SK-N-SH (cell line): ENCODE measurements at regions not wholly inside any gene's neighbourhood (a gene's known extent, or its start where the extent isn't known, plus 50 kb on each side); places are given as distances from the start of the nearest gene placed in this dataset.

Experiments
- CTCF ChIA-PET: fragments of 300-600, 350-600 bp; formaldehyde crosslinking; extraction: SDS; loops from one replicate; lab custom pipeline; 2021; lab: Yijun Ruan, JAX
- POLR2A ChIA-PET: fragments of 350-600 bp; sonication (Branson Sonifier 250); formaldehyde crosslinking; extraction: SDS; loops from one replicate; lab custom pipeline; 2020; ENCODE audit warnings: antibody characterized with exemption, inconsistent platforms; lab: Yijun Ruan, JAX
- DNase-seq: peaks from one replicate; pipeline ENCODE4 v3.0.0; 2012
- H2AFZ ChIP-seq: fragments of 200-600 bp; sonication (generic); 2 replicates; pipeline ENCODE4 v1.8.1; 2016; ENCODE audit warnings: antibody characterized with exemption, mild to moderate bottlenecking, low read depth
- H3F3A ChIP-seq: fragments of 200-600 bp; sonication (generic); replicated peaks from 2 replicates; pipeline ENCODE3; 2016; ENCODE audit warnings: antibody characterized with exemption, mild to moderate bottlenecking; ENCODE audit not compliant: insufficient read depth
- H3K27ac ChIP-seq, 2 experiments: fragments of 200-500 bp in 1 of 2; fragments of 200-600 bp in 1 of 2; sonication (Bioruptor generic) in 1 of 2; sonication (generic), shearing (Covaris generic) in 1 of 2; 2 replicates each; pipeline versions ENCODE4 v1.5.1 to v1.6.1; 2014 to 2016; ENCODE audit warnings: low read depth in 2 of 2, inconsistent platforms in 1 of 2, low read length in 1 of 2, mild to moderate bottlenecking in 1 of 2, mixed read lengths in 1 of 2
- H3K27me3 ChIP-seq: fragments of 200-600 bp; sonication (generic), shearing (Covaris generic); 2 replicates; pipeline ENCODE4 v1.6.1; 2016; ENCODE audit warnings: mixed run types; ENCODE audit not compliant: insufficient read depth
- H3K36me3 ChIP-seq, 2 experiments: fragments of 200-500 bp in 1 of 2; fragments of 200-600 bp in 1 of 2; sonication (Bioruptor generic) in 1 of 2; sonication (generic) in 1 of 2; replicated peaks in 1 of 2; 2 replicates each; pipeline versions ENCODE3 to v1.5.1; 2014 to 2016; ENCODE audit warnings: low read length in 1 of 2, mild to moderate bottlenecking in 1 of 2; ENCODE audit not compliant: insufficient read depth in 2 of 2, control insufficient read depth in 1 of 2
- H3K4me1 ChIP-seq, 2 experiments: fragments of 200-500 bp in 1 of 2; fragments of 200-600 bp in 1 of 2; sonication (Bioruptor generic) in 1 of 2; sonication (generic), shearing (Covaris generic) in 1 of 2; 2 replicates each; pipeline versions ENCODE4 v1.5.1 to v1.6.1; 2014 to 2016; ENCODE audit warnings: low read depth in 1 of 2, low read length in 1 of 2, mixed run types in 1 of 2; ENCODE audit not compliant: insufficient read depth in 2 of 2, control insufficient read depth in 1 of 2
- H3K4me2 ChIP-seq: fragments of 200-600 bp; sonication (generic), shearing (Covaris generic); 2 replicates; pipeline ENCODE4 v1.6.1; 2017; ENCODE audit warnings: mixed run types
- H3K4me3 ChIP-seq, 2 experiments: fragments of 200-500 bp in 1 of 2; fragments of 200-600 bp in 1 of 2; sonication (Bioruptor generic) in 1 of 2; sonication (generic), shearing (Covaris generic) in 1 of 2; 2 replicates each; pipeline versions ENCODE4 v1.5.1 to v1.8.1; 2014 to 2016; ENCODE audit warnings: low read depth in 2 of 2, inconsistent platforms in 1 of 2, low read length in 1 of 2, mild to moderate bottlenecking in 1 of 2, mixed read lengths in 1 of 2, moderate library complexity in 1 of 2
- H3K79me2 ChIP-seq: fragments of 200-600 bp; sonication (generic); 2 replicates; pipeline ENCODE4 v1.8.1; 2017; ENCODE audit warnings: mild to moderate bottlenecking; ENCODE audit not compliant: insufficient read depth
- H3K9ac ChIP-seq: fragments of 200-600 bp; sonication (generic); 2 replicates; pipeline ENCODE4 v1.6.1; 2017; ENCODE audit warnings: mixed run types
- H3K9me2 ChIP-seq: fragments of 200-600 bp; sonication (generic); 2 replicates; pipeline ENCODE4 v1.6.1; 2017; ENCODE audit warnings: mixed run types
- H3K9me3 ChIP-seq: fragments of 200-600 bp; sonication (generic); 2 replicates; pipeline ENCODE4 v1.6.1; 2017; ENCODE audit warnings: mixed run types, mild to moderate bottlenecking, moderate library complexity
- H4K20me1 ChIP-seq: fragments of 200-600 bp; sonication (generic); 2 replicates; pipeline ENCODE4 v1.6.1; 2017; ENCODE audit warnings: mild to moderate bottlenecking, mixed run types; ENCODE audit not compliant: insufficient read depth
- CHD2 ChIP-seq: fragments of 150-350 bp; IDR thresholded peaks from 2 replicates; pipeline ENCODE4 v1.6.1; 2018; ENCODE audit warnings: low read length; ENCODE audit not compliant: partially characterized antibody
- CTCF ChIP-seq: fragments of 200-600 bp; sonication (generic); IDR thresholded peaks from 2 replicates; pipeline ENCODE4 v1.6.1; 2017; ENCODE audit warnings: antibody characterized with exemption, mild to moderate bottlenecking, moderate library complexity
- EP300 ChIP-seq, 2 experiments: IDR thresholded peaks; 2 replicates each; pipeline versions ENCODE4 v1.4.0 to v1.6.1; 2012; ENCODE audit warnings: borderline replicate concordance in 1 of 2, low read depth in 1 of 2, low read length in 1 of 2
- EZH2phosphoT487 ChIP-seq: fragments of 200-600 bp; sonication (generic); IDR thresholded peaks from 2 replicates; pipeline ENCODE4 v1.6.1; 2017; ENCODE audit warnings: low read depth, mixed run types, mild to moderate bottlenecking, antibody characterized with exemption, moderate library complexity, borderline replicate concordance
- FOXM1 ChIP-seq: IDR thresholded peaks from 2 replicates; pipeline ENCODE4 v1.4.0; 2012; ENCODE audit warnings: low read depth, mild to moderate bottlenecking
- GABPA ChIP-seq: IDR thresholded peaks from 2 replicates; pipeline ENCODE4 v1.4.0; 2012; ENCODE audit warnings: low read depth, mild to moderate bottlenecking
- IRF3 ChIP-seq: fragments of 150-350 bp; IDR thresholded peaks from 2 replicates; pipeline ENCODE4 v1.6.1; 2016; ENCODE audit warnings: mild to moderate bottlenecking, low read depth, low read length
- JUND ChIP-seq: IDR thresholded peaks from 2 replicates; pipeline ENCODE4 v1.4.0; 2012
- MXI1 ChIP-seq: IDR thresholded peaks from 2 replicates; pipeline ENCODE4 v1.6.1; 2012; ENCODE audit warnings: mild to moderate bottlenecking, low read depth, low read length, improper control_type of control experiment
- NRF1 ChIP-seq: IDR thresholded peaks from 2 replicates; pipeline ENCODE4 v1.6.1; 2012; ENCODE audit warnings: low read depth, mild to moderate bottlenecking, low read length
- POLR2AphosphoS5 ChIP-seq: IDR thresholded peaks from 2 replicates; pipeline ENCODE4 v1.6.1; 2012; ENCODE audit warnings: low read depth, low read length
- REST ChIP-seq: IDR thresholded peaks from 2 replicates; pipeline ENCODE4 v1.6.1; 2012; ENCODE audit warnings: mild to moderate bottlenecking, low read depth, low read length, moderate library complexity
- RFX5 ChIP-seq: IDR thresholded peaks from 2 replicates; pipeline ENCODE4 v1.6.1; 2012; ENCODE audit warnings: mild to moderate bottlenecking, improper control_type of control experiment, low read length
- RXRA ChIP-seq: IDR thresholded peaks from 2 replicates; pipeline ENCODE4 v1.4.0; 2012; ENCODE audit warnings: low read depth, mild to moderate bottlenecking, borderline replicate concordance
- TEAD4 ChIP-seq: IDR thresholded peaks from 2 replicates; pipeline ENCODE4 v1.4.0; 2012; ENCODE audit warnings: mild to moderate bottlenecking, borderline replicate concordance; ENCODE audit not compliant: insufficient read depth
- USF1 ChIP-seq: IDR thresholded peaks from 2 replicates; pipeline ENCODE4 v1.4.0; 2012; ENCODE audit warnings: low read depth, borderline replicate concordance
- YY1 ChIP-seq: IDR thresholded peaks from 2 replicates; pipeline ENCODE4 v1.4.0; 2012; ENCODE audit warnings: low read depth, mild to moderate bottlenecking
- ZBTB33 ChIP-seq: IDR thresholded peaks from 2 replicates; pipeline ENCODE4 v1.4.0; 2012; ENCODE audit warnings: low read depth, borderline replicate concordance
- WGBS: methylation state at CpG from one replicate; pipeline ENCODE4 v1.1.6; 2017; ENCODE audit warnings: low lambda C conversion rate; 5-methylcytosine and 5-hydroxymethylcytosine counted together

GRCh38 chr4:176616151-176616550 is 176.6 kb downstream of the VEGFC start:
- Histone ChIP-seq H3F3A (no peaks in the 10 kb centered on the region), H2AFZ (no peak overlapping the region), H4K20me1 (no peaks in the 10 kb centered on the region), H3K9me3 (no peaks in the 10 kb centered on the region), H3K9me2 (no peaks in the 10 kb centered on the region), H3K9ac (no peak overlapping the region), H3K27ac (no peak overlapping the region), H3K4me2 (no peak overlapping the region), H3K4me1 (no peaks in the 10 kb centered on the region), H3K79me2 (no peaks in the 10 kb centered on the region), H3K4me3 (no peak overlapping the region), H3K27me3 (no peaks in the 10 kb centered on the region; the same call in 1 of the 2 replicates), H3K36me3 (peaks cover 0 to 2% of the 10 kb centered on the region in 2 experiments)
- ChIA-PET CTCF (no interaction called here), POLR2A (no interaction called here)
- no peak for DNase-seq
- WGBS, result 8% methylated on average over 2 of the region's 2 CpGs
- TF ChIP-seq MXI1 (no peak), RXRA (no peak), CHD2 (no peak), CTCF (no peak)

GRCh38 chr4:176618138-176618537 is 174.6 kb downstream of the VEGFC start:
- Histone ChIP-seq H3K79me2 (no peaks in the 10 kb centered on the region), H4K20me1 (no peaks in the 10 kb centered on the region), H3K4me3 (no peak overlapping the region), H3K4me1 (no peaks in the 10 kb centered on the region), H3K27ac (no peak overlapping the region), H3K27me3 (no peaks in the 10 kb centered on the region; the same call in 1 of the 2 replicates), H2AFZ (no peak overlapping the region), H3K9ac (no peak overlapping the region), H3K36me3 (no peaks in the 10 kb centered on the region), H3F3A (peaks cover 7% of the 10 kb centered on the region), H3K4me2 (no peak overlapping the region), H3K9me3 (no peaks in the 10 kb centered on the region), H3K9me2 (no peaks in the 10 kb centered on the region)
- 13% methylated on average over 1 of the region's 1 CpG for WGBS
- ChIA-PET POLR2A (no interaction called here), CTCF (no interaction called here)
- no peak for DNase-seq
- TF ChIP-seq RFX5 (no peak), USF1 (no peak), GABPA (no peak), JUND (no peak), REST (no peak), ZBTB33 (no peak), IRF3 (no peak), POLR2AphosphoS5 (no peak), RXRA (no peak), EP300 (IDR thresholded peaks at IDR 0.05; ENCODE audit: borderline replicate concordance in 1 of 2, low read depth in 1 of 2, low read length in 1 of 2) (no peak), YY1 (no peak), NRF1 (no peak), FOXM1 (no peak), TEAD4 (no peak), EZH2phosphoT487 (no peak)
